NCI-H187 (cell line): ENCODE measurements at regions not wholly inside any gene's neighbourhood (a gene's known extent, or its start where the extent isn't known, plus 50 kb on each side); places are given as distances from the start of the nearest gene placed in this dataset.

Source experiments
- DNase-seq, 2 experiments: peaks; one replicate each; lab custom pipeline; 2025; lab: John Stamatoyannopoulos, UW

DNA sequence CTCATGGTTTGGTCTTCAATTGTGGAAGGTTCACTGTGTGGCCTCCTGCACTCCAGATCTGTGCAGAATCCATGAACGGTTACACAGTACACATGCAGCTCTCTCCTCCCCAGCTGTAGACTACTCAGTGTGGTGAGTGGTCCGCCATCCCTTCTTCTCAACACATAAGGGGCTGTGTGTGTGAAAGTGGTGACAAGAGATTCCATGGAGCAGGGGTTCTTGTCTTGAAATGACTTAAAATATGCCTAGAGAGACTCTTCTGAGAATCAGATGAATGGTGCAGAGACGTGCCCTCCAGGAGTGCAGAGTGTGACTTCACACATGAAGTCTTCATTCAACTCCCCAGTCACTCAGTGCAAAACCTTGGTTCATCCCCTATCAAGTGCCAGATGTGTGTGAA, 151.0 kb upstream of the COPS8 start:
- no peak for DNase-seq

DNA sequence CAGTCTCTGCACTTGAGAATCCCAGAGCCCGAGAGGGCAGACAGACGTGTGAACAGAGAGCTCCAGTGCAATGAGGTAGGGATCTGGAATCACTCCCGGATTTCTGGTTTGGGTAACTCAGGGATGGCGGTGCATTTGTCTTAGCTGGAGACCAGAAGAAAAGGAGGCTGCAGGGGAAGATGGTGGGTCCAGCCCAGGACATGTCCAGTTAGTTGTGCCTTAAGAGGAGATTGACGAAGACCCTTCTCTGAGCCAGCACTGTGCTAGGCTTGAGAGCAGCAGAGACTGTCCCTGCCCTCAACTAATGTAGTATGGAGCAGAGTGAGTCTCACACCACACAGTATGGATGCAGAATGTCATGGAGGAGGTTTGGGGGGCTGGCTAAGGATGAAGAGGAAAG, 150.6 kb upstream of the COPS8 start:
- no peak for DNase-seq

DNA sequence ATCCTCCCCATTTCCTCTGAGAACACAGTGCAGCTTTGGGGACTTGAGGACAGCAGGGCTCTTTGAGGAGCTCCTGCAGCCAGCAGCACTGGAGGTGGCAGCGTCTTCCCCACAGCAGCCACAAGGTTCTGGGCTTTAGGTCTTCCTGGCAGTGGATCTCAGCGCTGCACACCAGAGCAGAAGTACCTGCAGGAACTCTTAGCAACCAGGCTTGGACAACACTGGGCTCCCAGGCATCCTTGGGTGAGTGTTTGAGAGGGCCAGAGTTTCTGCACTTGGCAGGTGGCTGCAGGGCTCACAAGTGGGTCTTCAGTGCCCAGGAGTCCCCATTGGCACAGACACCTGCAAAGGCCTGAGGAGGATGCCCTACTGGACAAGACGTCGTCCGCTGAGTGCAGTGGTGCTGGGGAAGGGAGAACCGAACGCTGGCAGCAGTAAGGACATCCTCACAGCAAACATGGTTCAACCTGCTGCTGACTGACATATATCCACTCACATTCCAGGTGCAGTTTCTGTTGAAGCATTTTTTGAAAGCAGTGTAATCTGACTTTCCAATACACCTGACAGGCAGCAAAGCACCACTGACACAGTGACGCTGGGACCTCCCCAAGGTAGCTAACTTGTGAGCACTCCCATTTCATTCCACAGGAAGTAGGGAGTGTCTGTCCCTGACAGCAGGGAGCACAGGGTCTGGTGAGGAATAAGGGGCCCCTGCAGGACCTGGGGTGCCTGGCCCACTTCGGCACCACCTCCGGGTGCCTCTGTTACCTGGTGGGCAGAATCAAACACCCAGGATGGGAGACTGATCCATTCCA, 149.9 kb upstream of the COPS8 start:
- no peak for DNase-seq

DNA sequence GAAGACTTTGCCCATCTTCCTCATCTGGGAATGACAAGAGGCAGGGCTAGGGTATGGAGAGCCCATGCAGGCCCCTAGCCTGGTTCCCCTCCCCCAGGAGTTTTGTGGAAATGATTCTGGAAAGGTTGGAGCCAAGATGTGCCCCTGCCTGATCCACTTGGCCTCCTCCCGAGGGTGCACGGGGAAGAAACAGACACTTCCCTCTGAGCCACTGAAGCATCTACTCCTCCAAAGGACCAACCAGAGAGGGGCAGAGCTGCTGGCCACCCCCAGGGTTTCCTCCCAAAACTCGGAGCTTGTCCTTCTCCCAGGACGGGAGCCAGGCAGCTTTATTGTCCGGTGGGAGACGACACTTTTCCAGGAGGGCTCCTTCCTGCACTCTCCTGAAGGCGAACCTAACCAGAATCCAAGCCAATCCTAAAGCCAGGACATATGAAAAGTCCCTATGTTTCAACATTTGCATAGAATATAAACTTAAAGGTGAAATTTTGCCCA, 149.2 kb upstream of the COPS8 start:
- no peak for DNase-seq

DNA sequence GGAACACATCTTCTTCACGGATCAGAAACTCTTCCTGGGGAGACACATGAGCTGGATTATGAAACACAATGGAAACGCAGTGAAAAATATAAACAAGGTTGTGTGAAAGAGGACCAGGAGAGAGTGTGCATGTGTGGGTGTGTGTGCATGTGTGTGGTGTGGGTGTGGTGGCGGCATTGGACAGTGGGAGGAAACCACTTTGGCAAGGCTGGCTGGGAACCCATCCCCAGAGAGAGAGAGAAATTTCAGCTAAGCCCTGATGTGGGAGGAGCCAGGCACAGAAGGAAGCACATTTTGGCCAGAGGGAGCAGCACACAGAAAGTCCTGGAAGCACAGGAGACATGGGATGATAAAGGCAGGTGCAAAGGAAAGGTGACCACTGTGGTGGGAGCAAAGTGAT, 147.6 kb upstream of the COPS8 start:
- DNase-seq = no peak

DNA sequence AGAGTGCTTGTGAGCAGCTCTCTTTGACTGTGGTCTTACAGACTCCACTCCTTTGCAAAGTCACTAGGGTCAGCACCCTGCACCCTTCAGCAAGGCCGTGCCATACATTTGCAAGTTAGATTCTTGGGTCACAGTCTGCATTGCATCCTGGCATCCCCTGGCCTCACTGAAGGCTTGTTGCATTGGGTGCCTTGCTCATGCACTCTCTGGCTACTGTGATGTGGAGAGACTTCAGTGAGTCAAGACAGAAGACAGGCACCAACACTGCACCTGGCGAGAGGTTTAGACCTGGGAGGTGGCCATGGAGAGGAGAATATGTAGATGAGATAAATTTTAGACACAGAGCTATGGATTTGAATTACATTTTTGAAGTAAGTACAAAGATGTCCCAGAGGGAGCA, 146.4 kb upstream of the COPS8 start:
- DNase-seq = no peak

DNA sequence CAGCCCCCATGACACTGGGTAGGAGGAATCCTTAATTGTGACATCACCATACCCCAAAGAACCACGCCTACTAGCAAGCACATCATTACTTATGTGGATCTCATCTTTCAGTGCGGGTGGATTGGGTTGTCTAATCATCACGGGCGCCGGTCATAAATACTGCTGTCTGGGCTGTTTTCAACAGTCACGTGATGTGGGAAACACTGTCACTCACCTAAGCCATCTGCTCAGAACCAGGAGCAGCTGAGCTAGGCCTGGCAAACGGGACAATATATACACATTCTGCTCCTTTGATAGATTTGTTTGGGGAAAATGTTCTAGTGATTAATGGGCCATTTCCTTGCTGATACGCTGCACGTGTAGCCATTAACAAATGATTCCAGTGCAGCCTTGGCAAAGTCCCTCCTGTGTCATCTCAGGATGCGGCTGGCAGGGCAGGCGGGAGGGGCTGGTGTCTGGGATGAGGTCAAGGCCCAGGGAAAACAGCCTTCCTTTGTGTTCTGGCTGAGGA, 145.9 kb upstream of the COPS8 start:
- DNase-seq = no peak

DNA sequence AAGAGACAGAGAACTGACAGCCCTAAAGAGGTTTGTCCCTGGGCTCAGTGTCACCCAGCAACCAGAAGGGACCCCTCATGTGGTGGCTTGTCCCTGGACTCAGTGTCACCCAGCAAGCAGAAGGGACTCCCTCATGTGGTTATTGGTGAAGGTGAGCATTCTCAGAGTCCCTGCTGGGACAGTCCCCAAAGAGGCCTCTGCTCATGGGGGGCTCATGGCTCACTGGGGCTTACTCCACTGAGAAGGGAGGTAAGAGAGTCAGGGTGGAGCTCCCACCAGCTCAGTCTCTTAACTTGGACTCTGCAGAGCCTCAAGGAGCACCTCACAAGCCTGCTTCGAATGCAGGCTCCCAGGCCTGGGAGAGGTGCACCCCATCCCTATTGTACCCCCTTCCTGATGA, 145.2 kb upstream of the COPS8 start:
- no peak for DNase-seq

DNA sequence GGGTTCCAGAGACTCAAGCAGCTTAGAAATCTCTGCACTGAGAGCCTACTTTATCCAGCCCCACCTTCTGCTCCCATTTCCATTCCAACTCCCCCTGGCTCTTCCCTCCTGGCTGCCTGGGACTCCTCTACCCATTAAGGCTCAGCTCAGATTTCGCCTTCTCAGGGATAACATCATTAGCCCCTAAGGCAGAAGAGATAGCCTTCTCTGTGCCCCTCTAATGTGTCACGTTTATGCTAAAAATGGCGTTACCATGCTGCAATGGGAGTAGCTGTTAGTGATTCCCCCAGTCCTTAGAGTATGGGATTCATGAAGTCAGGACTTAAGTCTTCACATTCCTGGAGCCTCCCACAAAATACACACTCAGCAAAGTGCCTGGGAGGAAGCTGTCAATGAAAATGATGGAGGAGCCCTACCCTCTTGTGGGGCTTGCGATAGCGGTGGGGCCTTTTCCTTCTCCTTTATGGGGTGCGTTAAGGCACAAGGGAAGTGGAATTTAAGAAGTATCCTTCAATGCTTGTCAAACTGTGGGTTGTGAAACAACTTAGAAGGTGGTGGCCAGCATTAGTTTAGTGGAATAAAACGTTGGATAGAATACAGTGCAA, 144.7 kb upstream of the COPS8 start:
- DNase-seq = no peak

DNA sequence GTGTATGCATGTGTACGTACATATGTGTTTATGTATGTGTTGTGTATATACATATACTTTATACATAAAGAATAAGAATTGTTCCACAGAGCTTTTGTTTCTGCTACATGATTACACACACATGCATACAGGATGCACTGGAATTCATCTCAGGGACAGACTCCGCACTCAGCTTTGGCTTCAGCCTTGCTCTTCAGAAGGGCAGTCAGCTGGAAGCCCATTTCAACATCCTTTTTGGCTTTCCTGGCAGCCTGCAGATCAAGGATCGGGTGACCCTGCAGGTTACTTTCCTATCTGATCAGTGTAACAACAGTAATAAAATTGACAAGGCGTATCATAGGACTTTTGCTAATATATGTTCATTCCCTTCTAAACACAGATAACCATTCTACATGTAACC, 144.1 kb upstream of the COPS8 start:
- DNase-seq = no peak

DNA sequence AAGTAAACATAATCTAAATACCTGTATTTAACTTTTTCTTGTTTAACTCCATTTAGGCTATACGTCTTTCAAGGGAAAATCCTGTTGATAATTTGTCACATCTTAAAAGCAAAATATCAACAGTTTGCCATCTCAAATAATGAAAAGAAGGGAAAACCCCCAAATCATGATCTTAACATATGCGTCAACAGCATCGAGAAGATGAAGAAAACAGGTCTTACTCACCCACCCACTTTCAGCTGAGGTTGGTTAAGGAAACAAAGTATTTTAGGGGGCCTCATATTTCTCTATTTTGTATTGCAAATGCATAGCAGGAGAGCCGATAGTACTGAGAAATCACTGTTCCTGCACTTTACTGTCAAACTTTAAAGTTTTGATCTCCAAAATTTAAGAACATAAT, 143.1 kb upstream of the COPS8 start:
- no peak for DNase-seq

DNA sequence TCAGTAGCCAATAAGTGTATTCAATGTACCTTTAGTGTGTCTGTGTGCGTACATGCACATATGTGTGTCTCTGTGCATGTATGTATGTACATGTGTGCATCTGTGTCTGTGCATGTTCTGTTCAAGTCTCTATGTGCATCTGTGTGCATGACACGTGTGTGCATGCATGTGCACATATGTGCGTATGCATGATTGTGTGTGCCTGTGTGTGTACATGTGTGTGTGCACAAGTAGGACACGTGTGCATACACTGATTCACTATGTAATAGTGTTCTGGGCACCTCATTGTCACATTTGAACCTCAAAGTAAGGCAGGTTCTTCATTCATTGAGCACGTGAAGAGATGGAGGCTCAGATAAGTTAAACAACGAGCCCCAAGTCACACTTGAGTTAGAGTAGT, 142.6 kb upstream of the COPS8 start:
- DNase-seq = no peak

DNA sequence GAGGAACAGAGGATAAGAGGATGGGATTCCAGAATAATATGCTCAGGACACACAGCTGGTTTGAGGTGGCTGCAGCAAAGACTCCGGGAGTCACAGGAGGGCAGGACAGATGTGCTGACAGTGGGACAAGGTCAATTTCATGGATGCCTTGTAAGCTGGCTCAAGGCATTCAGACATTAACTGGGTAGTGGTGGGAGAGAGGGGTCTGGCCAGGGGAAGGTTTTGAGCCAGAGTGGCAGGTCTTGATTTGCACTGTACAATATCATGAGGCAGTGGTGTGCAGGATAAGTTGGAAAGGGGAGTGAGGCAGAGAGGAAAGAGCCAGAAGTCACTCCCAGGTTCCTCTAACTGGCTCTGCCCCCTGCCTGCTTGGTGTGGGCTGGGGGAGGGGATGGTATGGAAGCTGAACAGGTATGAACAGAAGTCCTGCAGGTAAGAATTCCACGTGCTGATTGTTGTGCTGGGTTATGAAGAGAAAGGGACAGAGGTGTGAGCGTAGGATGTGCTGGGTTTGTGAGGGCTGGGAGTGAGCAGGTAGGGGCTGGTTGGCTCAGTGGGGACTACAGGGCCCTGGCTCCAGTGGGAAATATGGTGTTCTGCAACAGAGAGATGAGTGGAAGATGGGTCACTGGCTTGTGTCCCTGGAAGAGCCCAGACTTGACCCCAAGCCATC, 141.7 kb upstream of the COPS8 start:
- no peak for DNase-seq

DNA sequence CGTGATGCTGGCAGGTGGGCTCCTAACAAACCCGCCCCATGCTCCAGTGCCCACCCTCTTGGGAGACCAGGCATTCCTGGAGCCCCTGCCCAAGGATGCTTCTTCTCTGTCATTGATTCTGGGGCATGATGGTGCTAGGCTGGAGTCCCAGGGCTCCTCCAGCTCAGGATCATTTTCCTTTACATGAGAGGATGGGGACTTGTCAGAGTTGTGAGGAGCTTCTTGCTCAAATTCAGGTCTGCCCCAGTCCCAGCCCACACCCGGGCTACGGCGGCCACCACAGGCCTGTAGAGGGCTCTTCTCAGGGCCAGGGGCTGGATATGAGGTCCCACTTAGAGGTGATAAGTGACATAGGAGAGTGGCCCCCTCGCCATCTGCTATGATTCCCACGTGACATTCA, 141.1 kb upstream of the COPS8 start:
- no peak for DNase-seq

DNA sequence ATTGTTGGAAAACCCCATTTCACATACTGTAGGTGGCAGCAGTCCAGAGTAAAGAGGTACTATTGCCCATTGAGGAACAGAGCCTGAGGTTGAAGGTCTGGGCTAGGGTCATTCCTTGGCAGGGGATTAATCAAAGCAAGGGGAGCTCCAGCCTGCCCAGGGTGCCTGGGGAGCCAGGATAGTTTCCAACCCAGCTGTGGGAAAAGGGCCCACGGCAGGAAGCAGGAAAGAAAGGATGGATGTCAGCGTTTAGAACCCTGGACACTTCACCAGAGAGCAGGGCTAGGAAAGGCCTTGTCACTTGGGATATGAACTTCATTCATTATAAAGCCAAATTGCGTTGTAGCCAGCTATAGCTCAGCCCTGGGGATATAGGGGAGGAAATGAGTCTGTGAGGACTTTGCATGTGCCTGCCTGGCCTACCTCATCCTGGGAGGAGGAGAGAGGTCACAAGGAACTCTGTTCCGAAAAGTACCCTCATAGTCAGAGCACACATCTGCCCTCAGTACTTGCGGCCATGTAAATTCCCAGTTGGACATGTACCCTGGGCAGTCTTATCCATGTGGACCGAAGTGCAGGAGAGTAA, 140.2 kb upstream of the COPS8 start:
- DNase-seq = no peak

DNA sequence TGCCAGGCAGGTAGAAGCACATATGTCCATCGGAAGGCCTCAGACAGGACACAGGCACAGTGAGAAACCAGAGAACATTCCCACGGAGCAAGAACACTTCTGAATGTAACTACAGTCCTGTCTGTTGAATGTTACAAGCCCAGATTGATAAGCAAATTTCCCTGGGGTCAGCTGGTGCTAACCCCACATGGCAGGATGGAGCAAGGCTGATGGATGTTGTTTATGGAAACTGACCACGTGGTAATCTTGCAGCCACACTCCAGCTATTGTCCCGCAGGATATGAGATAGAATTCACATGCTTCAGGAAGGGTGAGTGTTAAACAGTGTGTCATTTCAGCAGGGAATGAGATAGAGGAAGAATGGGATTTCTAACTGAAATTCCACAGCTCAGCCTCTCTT, 138.8 kb upstream of the COPS8 start:
- no peak for DNase-seq

DNA sequence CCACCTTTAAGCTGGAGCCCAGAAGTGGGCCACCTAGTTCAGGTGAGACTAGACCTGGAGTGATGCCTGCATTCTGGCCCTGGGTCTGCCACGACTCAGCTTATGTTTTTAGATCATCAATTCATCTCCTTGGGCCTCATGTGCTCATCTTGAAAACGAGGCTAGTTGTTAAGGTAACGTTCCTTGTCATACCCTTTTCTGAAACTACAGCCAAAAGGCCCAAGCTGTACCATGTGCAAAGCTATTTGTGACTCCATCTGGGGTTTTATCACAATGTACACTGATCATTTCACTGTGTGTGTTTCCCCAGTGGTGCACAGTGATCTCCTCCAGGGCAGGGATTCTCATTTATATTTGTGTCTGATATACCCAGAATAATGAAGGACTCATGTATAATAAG, 138.4 kb upstream of the COPS8 start:
- no peak for DNase-seq

DNA sequence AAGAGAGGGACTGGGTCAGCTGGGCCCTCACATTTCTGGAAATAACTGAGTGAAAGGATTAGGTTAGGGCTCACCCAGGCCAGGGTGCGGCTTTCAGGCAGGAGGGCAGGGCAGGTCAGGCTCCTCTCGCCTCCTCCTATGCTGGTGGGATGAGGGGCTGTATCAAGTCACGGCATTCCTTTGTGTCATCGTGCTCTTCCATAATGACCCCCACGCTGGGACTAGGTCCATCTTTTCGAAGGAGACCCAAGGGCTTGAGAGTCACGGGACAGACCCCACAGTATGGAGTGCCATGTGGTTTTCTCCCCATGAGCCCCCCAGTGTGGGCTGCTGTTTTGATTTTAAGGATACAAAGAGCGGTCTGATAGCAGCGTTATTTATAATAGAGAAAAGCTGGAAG, 137.8 kb upstream of the COPS8 start:
- DNase-seq = no peak

DNA sequence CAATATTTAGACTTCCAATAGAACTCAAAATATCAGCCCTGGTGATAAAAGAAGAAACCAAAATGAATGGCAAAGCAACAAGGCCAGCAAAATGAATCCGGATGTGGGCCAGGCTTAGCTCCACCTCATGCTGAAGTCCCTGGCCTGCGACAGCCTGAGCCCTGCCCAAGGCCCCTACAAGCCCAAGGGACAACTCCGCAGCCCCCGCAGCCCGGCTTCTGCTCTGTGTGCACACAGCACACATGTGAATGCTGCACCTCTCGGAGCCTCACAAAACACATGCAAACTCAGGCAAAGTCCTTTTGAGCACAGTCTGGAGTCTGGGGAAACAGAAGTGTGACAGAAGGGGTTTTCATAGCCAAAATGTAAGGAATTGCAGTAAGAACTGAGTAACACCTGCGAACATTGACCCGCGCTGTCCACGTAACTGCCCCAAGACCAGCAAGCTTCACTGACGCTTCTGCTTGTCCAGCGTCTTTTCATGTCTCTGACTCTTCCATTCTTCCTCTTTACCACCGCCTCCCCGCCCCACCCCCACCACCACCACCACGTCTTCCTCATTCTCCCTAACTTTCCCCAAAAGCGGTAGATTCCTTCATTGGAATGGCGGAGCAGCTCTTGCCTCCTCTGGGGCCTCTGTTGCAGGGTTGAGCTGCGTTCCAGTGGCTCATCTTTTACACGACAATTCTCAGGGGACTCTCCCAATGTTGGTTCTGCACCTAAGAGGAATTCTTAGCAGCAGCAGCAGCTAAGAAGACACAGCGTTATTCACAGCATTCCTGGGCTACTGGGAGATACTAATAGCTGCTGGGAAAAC, 136.4 kb upstream of the COPS8 start:
- DNase-seq = no peak

DNA sequence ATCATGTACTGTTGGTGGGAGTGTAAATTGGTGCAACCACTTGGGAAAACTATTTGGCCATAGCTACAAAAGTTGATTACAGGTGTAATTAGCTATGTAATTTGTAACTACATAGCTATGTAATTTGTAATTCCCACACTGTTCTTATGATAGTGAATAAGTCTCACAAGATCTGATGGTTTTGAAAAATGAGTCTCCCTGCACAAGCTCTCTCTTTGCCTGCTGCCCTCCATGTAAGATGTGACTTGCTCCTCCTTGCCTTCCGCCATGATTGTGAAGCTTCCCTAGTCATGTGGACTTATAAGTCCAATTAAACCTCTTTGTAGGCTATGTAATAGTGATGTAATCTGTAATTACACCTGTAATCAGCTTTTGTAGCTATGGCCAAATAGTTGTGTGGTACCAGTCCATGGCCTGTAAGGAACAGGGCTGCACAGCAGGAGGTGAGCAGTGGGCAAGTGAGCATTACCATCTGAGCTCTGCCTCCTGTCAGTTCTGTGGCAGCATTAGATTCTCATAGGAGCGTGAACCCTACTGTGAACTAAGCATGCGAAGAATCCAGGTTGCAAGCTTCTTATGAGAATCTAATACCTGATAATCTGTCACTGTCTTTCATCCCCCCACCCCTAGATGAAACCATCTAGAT, 133.7 kb upstream of the COPS8 start:
- DNase-seq = no peak

DNA sequence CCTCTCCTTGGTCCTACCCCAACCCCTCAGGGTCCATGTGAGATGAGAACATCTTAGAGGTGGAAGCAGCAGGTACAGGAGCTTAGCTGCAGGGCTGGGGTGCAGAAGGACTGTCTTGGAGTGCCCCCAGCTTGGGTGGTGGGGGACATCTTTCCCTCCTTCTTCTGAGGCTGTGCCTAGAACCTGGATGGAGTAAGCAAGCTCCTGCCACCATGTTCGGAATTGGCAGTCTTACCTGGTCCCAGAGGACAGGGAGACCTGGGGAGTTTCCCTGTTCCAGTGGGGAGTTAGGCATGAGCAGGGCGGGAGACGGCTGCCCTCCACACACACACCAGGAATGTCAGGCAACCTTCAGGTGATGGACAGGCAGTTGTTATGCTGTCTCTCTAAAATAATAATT, 131.0 kb upstream of the COPS8 start:
- no peak for DNase-seq
